IMR-90 (cell line): ENCODE measurements at regions not wholly inside any gene's neighbourhood (a gene's known extent, or its start where the extent isn't known, plus 50 kb on each side); places are given as distances from the start of the nearest gene placed in this dataset.

Experiments used
- ATAC-seq: fragments of 200-7000 bp; cut with Tn5 transposase; 2 replicates; pipeline ENCODE4 v1.9.1; 2020; ENCODE audit warnings: low read depth, mild to moderate bottlenecking, moderate library complexity
- BruUV-seq: library from RNA; stranded (reverse); fragments of 400-500 nt; replicated peaks from 2 replicates; lab custom pipeline; 2021; lab: Mats Ljungman, UMichigan
- CTCF ChIA-PET: fragments of 300-600 bp; formaldehyde crosslinking; extraction: SDS; loops from one replicate; lab custom pipeline; 2021; ENCODE audit warnings: antibody characterized with exemption; lab: Yijun Ruan, JAX
- POLR2A ChIA-PET: fragments of 300-600 bp; sonication (Branson Sonifier 250); formaldehyde crosslinking; loops from one replicate; lab custom pipeline; 2022; ENCODE audit warnings: antibody characterized with exemption; ENCODE audit not compliant: unreplicated experiment; lab: Charles Lee
- DNase-seq: peaks from one replicate; pipeline ENCODE4 v3.0.0; 2013
- H2AFZ ChIP-seq: replicated peaks from 2 replicates; pipeline ENCODE3; 2013; ENCODE audit warnings: low read length, mild to moderate bottlenecking; ENCODE audit not compliant: poor library complexity
- H2AK5ac ChIP-seq: 2 replicates; pipeline ENCODE4 v1.6.1; 2013; ENCODE audit warnings: low read depth, low read length, inconsistent platforms
- H2AK9ac ChIP-seq: replicated peaks from 2 replicates; pipeline ENCODE3; 2013; ENCODE audit warnings: mild to moderate bottlenecking, low read depth, low read length, moderate library complexity; ENCODE audit not compliant: poor library complexity
- H2BK120ac ChIP-seq: 2 replicates; pipeline ENCODE4 v1.6.1; 2013; ENCODE audit warnings: low read depth, low read length, inconsistent platforms
- H2BK15ac ChIP-seq: 3 replicates; pipeline ENCODE4 v1.6.1; 2013; ENCODE audit warnings: low read depth, low read length, inconsistent platforms
- H2BK20ac ChIP-seq: 2 replicates; pipeline ENCODE4 v1.6.1; 2013; ENCODE audit warnings: low read depth, mild to moderate bottlenecking, inconsistent platforms, low read length, moderate library complexity
- H2BK5ac ChIP-seq: 2 replicates; pipeline ENCODE4 v1.6.1; 2013; ENCODE audit warnings: mild to moderate bottlenecking, low read depth, low read length, inconsistent platforms; ENCODE audit not compliant: poor library complexity, severe bottlenecking
- H3K14ac ChIP-seq: replicated peaks from 2 replicates; pipeline ENCODE4 v1.6.1; 2013; ENCODE audit warnings: low read depth, low read length, inconsistent platforms
- H3K18ac ChIP-seq: 2 replicates; pipeline ENCODE4 v1.6.1; 2013; ENCODE audit warnings: low read depth, low read length, control low read depth
- H3K23ac ChIP-seq: 2 replicates; pipeline ENCODE4 v1.6.1; 2013; ENCODE audit warnings: low read depth, low read length, inconsistent platforms
- H3K27ac ChIP-seq: 2 replicates; pipeline ENCODE4 v1.5.1; 2013; ENCODE audit warnings: mild to moderate bottlenecking, control low read depth, low read length; ENCODE audit not compliant: insufficient read depth
- H3K27me3 ChIP-seq: 2 replicates; pipeline ENCODE4 v1.6.1; 2013; ENCODE audit warnings: low read length; ENCODE audit not compliant: control insufficient read depth, insufficient read depth
- H3K36me3 ChIP-seq: 2 replicates; pipeline ENCODE4 v1.6.1; 2013; ENCODE audit warnings: low read length, mixed read lengths; ENCODE audit not compliant: control insufficient read depth, insufficient read depth
- H3K4ac ChIP-seq: 2 replicates; pipeline ENCODE4 v1.6.1; 2013; ENCODE audit warnings: low read depth, low read length, inconsistent platforms
- H3K4me1 ChIP-seq: 2 replicates; pipeline ENCODE4 v1.6.1; 2013; ENCODE audit warnings: low read length, mixed read lengths; ENCODE audit not compliant: control insufficient read depth, insufficient read depth
- H3K4me2 ChIP-seq: 2 replicates; pipeline ENCODE4 v1.6.1; 2013; ENCODE audit warnings: low read depth, mild to moderate bottlenecking, control low read depth, low read length, moderate library complexity
- H3K4me3 ChIP-seq: 2 replicates; pipeline ENCODE4 v1.5.1; 2013; ENCODE audit warnings: low read depth, mild to moderate bottlenecking, control low read depth, low read length, moderate library complexity; ENCODE audit not compliant: insufficient read depth
- H3K56ac ChIP-seq: 2 replicates; pipeline ENCODE4 v1.6.1; 2013; ENCODE audit warnings: low read length, inconsistent platforms; ENCODE audit not compliant: insufficient read depth; ENCODE audit errors: extremely low read depth
- H3K79me1 ChIP-seq, 2 experiments: 2 replicates each; pipeline ENCODE4 v1.6.1; 2013; ENCODE audit warnings: low read length in 2 of 2, inconsistent platforms in 1 of 2, low read depth in 1 of 2
- H3K9ac ChIP-seq: 2 replicates; pipeline ENCODE4 v1.6.1; 2013; ENCODE audit warnings: low read depth, low read length, control low read depth
- H3K9me1 ChIP-seq: 2 replicates; pipeline ENCODE4 v1.6.1; 2013; ENCODE audit warnings: low read length, inconsistent platforms; ENCODE audit not compliant: insufficient read depth
- H3K9me3 ChIP-seq: 2 replicates; pipeline ENCODE4 v1.6.1; 2013; ENCODE audit warnings: low read length; ENCODE audit not compliant: control insufficient read depth, insufficient read depth
- H4K20me1 ChIP-seq: 2 replicates; pipeline ENCODE4 v1.6.1; 2013; ENCODE audit warnings: low read length, inconsistent platforms; ENCODE audit not compliant: insufficient read depth
- H4K5ac ChIP-seq: 2 replicates; pipeline ENCODE4 v1.6.1; 2013; ENCODE audit warnings: mild to moderate bottlenecking, low read depth, low read length, control low read depth
- H4K8ac ChIP-seq, 2 experiments: 2 replicates each; pipeline ENCODE4 v1.6.1; 2013; ENCODE audit warnings: low read depth in 2 of 2, low read length in 2 of 2, control low read depth in 1 of 2, inconsistent platforms in 1 of 2
- H4K91ac ChIP-seq: 2 replicates; pipeline ENCODE4 v1.6.1; 2013; ENCODE audit warnings: low read depth, low read length, inconsistent platforms; ENCODE audit not compliant: insufficient read depth
- ELK1 ChIP-seq: fragments of 150-350 bp; IDR thresholded peaks from 2 replicates; pipeline ENCODE4 v1.6.1; 2016; ENCODE audit warnings: low read depth, mild to moderate bottlenecking, low read length, moderate library complexity, borderline replicate concordance
- MXI1 ChIP-seq: IDR thresholded peaks from 2 replicates; pipeline ENCODE4 v1.6.1; 2012; ENCODE audit warnings: low read depth, mild to moderate bottlenecking, low read length, moderate library complexity, borderline replicate concordance
- NFE2L2 ChIP-seq: fragments of 150-350 bp; IDR thresholded peaks from 2 replicates; pipeline ENCODE4 v1.6.1; 2016; ENCODE audit warnings: low read depth, mild to moderate bottlenecking, low read length
- RAD21 ChIP-seq: IDR thresholded peaks from 2 replicates; pipeline ENCODE4 v1.6.1; 2012; ENCODE audit warnings: low read length, improper control_type of control experiment
- RCOR1 ChIP-seq: IDR thresholded peaks from 2 replicates; pipeline ENCODE4 v1.6.1; 2012; ENCODE audit warnings: mild to moderate bottlenecking, low read length, improper control_type of control experiment; ENCODE audit not compliant: insufficient replicate concordance
- WGBS, 2 experiments: methylation state at CpG; one replicate each; pipeline versions ENCODE4 v1.1.5 to v1.1.7; 2013; ENCODE audit warnings: missing lambda C conversion rate in 2 of 2; ENCODE audit not compliant: insufficient read length in 1 of 2; ENCODE audit errors: extremely low coverage in 2 of 2; 5-methylcytosine and 5-hydroxymethylcytosine counted together
- dilution Hi-C: fragments of 300-500 bp; cut with HindIII; formaldehyde crosslinking; loops from one replicate; pipeline ENCODE4 v1.14.3; 2018; ENCODE audit warnings: low sequenced_read_pairs; ENCODE audit not compliant: unreplicated experiment
- in situ Hi-C: fragments of 300-500 bp; cut with MboI; formaldehyde crosslinking; loops from 3 replicates; pipeline ENCODE4 v1.14.3; 2019; ENCODE audit warnings: low sequenced_read_pairs, inconsistent platforms, mixed read lengths
- intact Hi-C: fragments of 100-400 bp; cut with micrococcal nuclease; formaldehyde crosslinking; loops from 2 replicates; pipeline ENCODE4 v1.10.0; 2022

DNA sequence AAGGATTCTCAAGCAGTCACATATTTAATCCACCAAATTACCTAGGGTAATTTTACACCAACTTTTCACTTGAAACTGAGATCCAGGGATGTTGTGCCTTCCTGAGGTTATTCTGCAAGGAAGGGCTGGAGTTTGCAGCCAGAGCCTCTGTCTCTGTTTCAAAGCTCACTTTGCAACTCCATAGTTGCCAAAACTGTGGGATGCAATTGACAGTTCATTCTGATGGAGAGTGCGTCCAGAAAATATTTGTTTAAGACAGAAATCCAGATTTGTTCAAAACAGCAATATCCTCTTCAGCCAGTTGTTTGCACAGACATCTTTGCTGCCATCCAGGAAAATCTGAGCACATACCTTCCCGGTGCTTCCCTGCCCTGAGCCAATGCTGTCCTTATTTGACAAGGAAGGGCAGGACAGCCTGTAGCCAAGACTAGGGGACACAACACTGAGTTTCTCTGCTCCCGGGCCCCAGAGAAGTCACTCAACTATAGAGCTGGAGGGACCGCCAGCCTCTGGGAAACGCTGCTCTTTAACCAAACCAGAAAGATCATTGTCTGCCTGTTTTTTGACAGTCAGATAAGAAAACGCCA is 297.4 kb downstream of the HIVEP2 start:
- H3K23ac ChIP-seq = no peak overlapping the region
- H3K36me3 ChIP-seq = no peaks in the 10 kb centered on the region
- H4K5ac ChIP-seq = no peak overlapping the region
- ATAC-seq (no peak), DNase-seq (no peak)
- CTCF ChIA-PET = no interaction called here
- H2BK5ac ChIP-seq = no peak overlapping the region
- in situ Hi-C loops = no loop called here
- no peak overlapping the region for H2BK15ac ChIP-seq
- H3K4me3 ChIP-seq = no peak overlapping the region
- no peaks in the 10 kb centered on the region for H4K20me1 ChIP-seq
- no peak overlapping the region for H3K14ac ChIP-seq
- dilution Hi-C loops = no loop called here
- H3K27ac ChIP-seq = no peak overlapping the region
- no peak overlapping the region for H3K18ac ChIP-seq
- H2BK120ac ChIP-seq = no peak overlapping the region
- H3K27me3 ChIP-seq = peaks cover 19% of the 10 kb centered on the region
- H2AFZ ChIP-seq = no peak overlapping the region
- no peaks in the 10 kb centered on the region for H3K4me1 ChIP-seq
- H3K79me1 ChIP-seq = no peaks in the 10 kb centered on the region
- no peak overlapping the region for H2BK20ac ChIP-seq
- no peak overlapping the region for H3K9ac ChIP-seq
- no peak overlapping the region for H4K91ac ChIP-seq
- TF ChIP-seq ELK1 (no peak), RAD21 (no peak), MXI1 (no peak), RCOR1 (no peak), NFE2L2 (no peak)
- no peak overlapping the region for H3K4ac ChIP-seq
- H2AK9ac ChIP-seq = no peak overlapping the region
- no peak overlapping the region for H4K8ac ChIP-seq
- no peak overlapping the region for H3K56ac ChIP-seq
- H3K9me1 ChIP-seq = no peaks in the 10 kb centered on the region
- POLR2A ChIA-PET = no interaction called here
- no peaks in the 10 kb centered on the region for H3K9me3 ChIP-seq
- BruUV-seq = no TSS peak
- WGBS, 2 experiments = 34% methylated on average over 3 of the region's 6 CpGs; no CpG with 5 or more reads in 1 of the 2 experiments
- intact Hi-C loops = no loop called here
- no peak overlapping the region for H3K4me2 ChIP-seq
- no peak overlapping the region for H2AK5ac ChIP-seq
